ENCODE measurements at regions not wholly inside any gene's neighbourhood (a gene's known extent, or its start where the extent isn't known, plus 50 kb on each side); places are given as distances from the start of the nearest gene placed in this dataset.

DNA sequence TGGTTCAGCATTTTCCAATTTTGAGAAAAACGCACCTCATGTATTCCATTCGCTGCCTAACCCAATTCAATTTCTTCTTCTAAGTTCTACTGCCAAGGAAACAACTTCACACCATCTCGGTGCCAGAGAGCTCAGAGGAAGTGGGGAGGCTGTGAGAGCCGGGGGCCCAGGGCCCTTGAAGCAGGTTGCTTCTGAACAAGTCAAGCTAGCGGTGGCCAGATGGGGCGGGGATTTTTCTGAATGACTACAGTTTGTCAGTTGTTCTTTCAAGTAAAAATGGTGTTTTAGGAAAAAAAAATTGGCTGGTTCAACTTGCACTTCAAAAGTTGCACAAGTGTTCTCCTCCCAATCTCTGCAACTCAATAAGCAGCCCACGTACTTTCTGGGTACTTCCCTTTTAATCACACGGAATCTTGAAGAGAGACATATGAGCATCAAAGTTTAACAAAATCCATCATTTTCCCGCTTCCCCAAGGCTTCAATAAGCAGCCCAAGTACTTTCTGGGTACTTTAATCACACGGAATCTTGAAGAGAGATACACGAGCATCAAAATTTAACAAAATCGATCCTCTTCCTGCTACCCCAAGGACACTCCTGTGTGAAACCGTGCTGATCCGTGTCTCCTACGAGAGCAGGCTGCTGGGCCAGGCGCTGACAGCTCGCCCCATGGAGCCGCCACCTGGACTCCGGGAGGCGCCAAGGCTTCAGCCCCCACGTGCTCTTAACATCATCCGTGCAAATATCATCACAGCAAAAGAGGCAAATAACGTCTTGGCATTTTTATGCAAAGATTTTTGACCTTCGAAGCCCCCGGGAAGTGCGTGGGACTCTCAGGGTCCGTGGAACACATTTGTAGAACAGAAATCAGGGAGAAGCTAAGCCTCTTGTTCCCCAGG lies 186.7 kb upstream of the PDE10A start:
- no peaks in the 10 kb centered on the region for H3F3A ChIP-seq (ENCODE audit: insufficient read depth)
- DNase-seq: peak; percentile 11
- H3K27me3 ChIP-seq (replicated peaks; ENCODE audit: insufficient read depth): peaks cover 72% of the 10 kb centered on the region
- H3K9me3 ChIP-seq (ENCODE audit: low read depth): no peaks in the 10 kb centered on the region
- no peaks in the 10 kb centered on the region for H3K4me1 ChIP-seq (ENCODE audit: insufficient read depth)
- H3K27ac ChIP-seq: no peak overlapping the region
- in situ Hi-C loops (cut with MboI): no loop called here
- no peak for TF ChIP-seq EZH2 (IDR thresholded peaks at IDR 0.05; ENCODE audit: insufficient read depth, poor library complexity, severe bottlenecking)
- TF ChIP-seq EZH2phosphoT487 (IDR thresholded peaks at IDR 0.05; ENCODE audit: insufficient read depth, low read depth): no peak
- H3K9ac ChIP-seq: no peak overlapping the region
- H2AFZ ChIP-seq: peak overlapping the region; percentile 60
- peak overlapping the region; percentile 59 for H3K4me2 ChIP-seq (ENCODE audit: unreplicated experiment)
- no peaks in the 10 kb centered on the region for H3K9me2 ChIP-seq (ENCODE audit: insufficient read depth)
- peak overlapping the region; percentile 57 for H3K4me3 ChIP-seq
- 3 to 5% methylated on average over 27 of the region's 27 CpGs for WGBS, 2 experiments (ENCODE audit: low coverage in 1 of 2, low lambda C conversion rate in 2 of 2, missing lambda C conversion rate in 2 of 2)
- H4K20me1 ChIP-seq (ENCODE audit: insufficient read depth): no peaks in the 10 kb centered on the region
- H3K36me3 ChIP-seq (ENCODE audit: low read depth): no peaks in the 10 kb centered on the region
- H3K79me2 ChIP-seq (ENCODE audit: insufficient read depth): no peaks in the 10 kb centered on the region

- no peaks in the 10 kb centered on the region for H3K4me1 ChIP-seq (ENCODE audit: insufficient read depth)
- no peak overlapping the region for H3K4me2 ChIP-seq (ENCODE audit: unreplicated experiment)
- H2AFZ ChIP-seq: no peak overlapping the region
- no peak for TF ChIP-seq EZH2 (IDR thresholded peaks at IDR 0.05; ENCODE audit: insufficient read depth, poor library complexity, severe bottlenecking)
- TF ChIP-seq EZH2phosphoT487 (IDR thresholded peaks at IDR 0.05; ENCODE audit: insufficient read depth, low read depth): no peak
- in situ Hi-C loops (cut with MboI): no loop called here
- H4K20me1 ChIP-seq (ENCODE audit: insufficient read depth): no peaks in the 10 kb centered on the region
- H3F3A ChIP-seq (ENCODE audit: insufficient read depth): no peaks in the 10 kb centered on the region
- 85% methylated on average over 11 of the region's 11 CpGs for WGBS, 2 experiments (ENCODE audit: low coverage in 1 of 2, low lambda C conversion rate in 2 of 2, missing lambda C conversion rate in 2 of 2)
- no peaks in the 10 kb centered on the region for H3K9me3 ChIP-seq (ENCODE audit: low read depth)
- H3K4me3 ChIP-seq: no peak overlapping the region
- H3K27me3 ChIP-seq (replicated peaks; ENCODE audit: insufficient read depth): peaks cover 65% of the 10 kb centered on the region
- no peak overlapping the region for H3K27ac ChIP-seq
- no peaks in the 10 kb centered on the region for H3K9me2 ChIP-seq (ENCODE audit: insufficient read depth)
- H3K9ac ChIP-seq: no peak overlapping the region
- DNase-seq: no peak
- H3K79me2 ChIP-seq (ENCODE audit: insufficient read depth): no peaks in the 10 kb centered on the region
- H3K36me3 ChIP-seq (ENCODE audit: low read depth): no peaks in the 10 kb centered on the region
Measured at GRCh38 chr6:165848086-165848426, 185.0 kb upstream of the PDE10A start.

- Histone ChIP-seq H3K9me3 (ENCODE audit: low read depth) (no peaks in the 10 kb centered on the region), H2AFZ (no peak overlapping the region), H3K27me3 (replicated peaks; ENCODE audit: insufficient read depth) (peaks cover 63% of the 10 kb centered on the region), H3K79me2 (ENCODE audit: insufficient read depth) (no peaks in the 10 kb centered on the region), H3K36me3 (ENCODE audit: low read depth) (no peaks in the 10 kb centered on the region), H3K9me2 (ENCODE audit: insufficient read depth) (no peaks in the 10 kb centered on the region), H3F3A (ENCODE audit: insufficient read depth) (no peaks in the 10 kb centered on the region), H3K4me1 (ENCODE audit: insufficient read depth) (no peaks in the 10 kb centered on the region), H3K4me2 (ENCODE audit: unreplicated experiment) (no peak overlapping the region), H3K27ac (no peak overlapping the region), H4K20me1 (ENCODE audit: insufficient read depth) (no peaks in the 10 kb centered on the region), H3K4me3 (no peak overlapping the region), H3K9ac (no peak overlapping the region)
- WGBS, 2 experiments (ENCODE audit: low coverage in 1 of 2, low lambda C conversion rate in 2 of 2, missing lambda C conversion rate in 2 of 2): 67% methylated on average over 14 of the region's 14 CpGs
- no peak for TF ChIP-seq EZH2phosphoT487 (IDR thresholded peaks at IDR 0.05; ENCODE audit: insufficient read depth, low read depth)
- no peak for TF ChIP-seq EZH2 (IDR thresholded peaks at IDR 0.05; ENCODE audit: insufficient read depth, poor library complexity, severe bottlenecking)
- in situ Hi-C loops (cut with MboI): no loop called here
- no peak for DNase-seq
Measured at GRCh38 chr6:165847407-165848085, 184.5 kb upstream of the PDE10A start.

DNA sequence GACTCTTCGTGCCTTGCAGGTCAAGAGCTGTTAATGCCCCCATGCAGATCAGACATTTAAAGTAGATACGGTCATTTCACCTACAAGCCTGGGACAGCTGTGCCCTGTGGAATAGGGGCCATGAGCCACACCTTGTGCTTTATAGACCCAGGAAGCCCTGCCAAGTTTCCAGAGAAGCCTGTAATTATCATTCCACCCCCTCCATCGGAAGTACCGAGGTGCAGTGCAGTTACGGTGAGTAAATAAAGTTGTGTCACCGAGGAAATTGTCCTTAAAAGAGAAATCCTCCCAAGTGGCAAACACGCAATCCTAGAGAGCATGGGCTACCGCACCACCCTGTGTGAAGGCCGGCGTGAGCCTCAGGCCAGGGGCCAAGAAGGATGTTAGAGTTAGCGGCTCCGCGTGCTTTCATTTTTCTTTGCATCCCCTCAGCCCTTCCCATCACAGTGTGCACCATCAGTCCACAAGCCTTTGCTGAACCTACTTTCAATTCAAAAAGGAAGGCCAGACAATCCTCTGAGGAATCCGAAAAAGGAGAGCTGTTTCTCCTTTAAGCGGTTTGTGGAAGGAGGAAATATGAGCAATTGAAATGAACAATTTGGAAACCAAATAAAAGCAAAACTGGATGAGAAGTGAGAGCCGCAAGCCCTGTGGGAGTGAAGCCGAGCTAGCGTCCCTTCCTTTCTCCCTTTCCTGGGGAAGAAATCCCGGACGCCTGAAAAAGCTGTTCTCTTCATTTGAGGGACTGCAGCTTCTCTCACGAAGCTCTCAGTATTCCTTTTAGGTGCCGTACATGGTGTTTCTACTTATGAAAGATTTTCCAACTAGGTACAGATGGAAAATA lies 183.3 kb upstream of the PDE10A start:
- Histone ChIP-seq H3K79me2 (ENCODE audit: insufficient read depth) (no peaks in the 10 kb centered on the region), H3K9me2 (ENCODE audit: insufficient read depth) (no peaks in the 10 kb centered on the region), H3K9me3 (ENCODE audit: low read depth) (no peaks in the 10 kb centered on the region), H3F3A (ENCODE audit: insufficient read depth) (no peaks in the 10 kb centered on the region), H3K4me1 (ENCODE audit: insufficient read depth) (no peaks in the 10 kb centered on the region), H4K20me1 (ENCODE audit: insufficient read depth) (no peaks in the 10 kb centered on the region), H3K4me2 (ENCODE audit: unreplicated experiment) (peak overlapping the region; percentile 39), H3K36me3 (ENCODE audit: low read depth) (no peaks in the 10 kb centered on the region), H3K9ac (no peak overlapping the region), H3K27ac (no peak overlapping the region), H3K27me3 (replicated peaks; ENCODE audit: insufficient read depth) (peaks cover 59% of the 10 kb centered on the region), H2AFZ (peak overlapping the region; percentile 50), H3K4me3 (peak overlapping the region; percentile 63)
- no peak for TF ChIP-seq EZH2 (IDR thresholded peaks at IDR 0.05; ENCODE audit: insufficient read depth, poor library complexity, severe bottlenecking)
- TF ChIP-seq EZH2phosphoT487 (IDR thresholded peaks at IDR 0.05; ENCODE audit: insufficient read depth, low read depth): no peak
- in situ Hi-C loops (cut with MboI): no loop called here
- WGBS, 2 experiments (ENCODE audit: low coverage in 1 of 2, low lambda C conversion rate in 2 of 2, missing lambda C conversion rate in 2 of 2): 6 to 8% methylated on average over 22 of the region's 22 CpGs
- DNase-seq: peak; percentile 36
